HG03378 (cell line): ENCODE measurements at regions not wholly inside any gene's neighbourhood (a gene's known extent, or its start where the extent isn't known, plus 50 kb on each side); places are given as distances from the start of the nearest gene placed in this dataset.

Source experiments
- ATAC-seq: cut with Tn5 transposase; IDR thresholded peaks from one replicate; pipeline ENCODE4 v1.9.1; 2021; ENCODE audit warnings: mild to moderate bottlenecking, moderate library complexity; ENCODE audit not compliant: unreplicated experiment

DNA sequence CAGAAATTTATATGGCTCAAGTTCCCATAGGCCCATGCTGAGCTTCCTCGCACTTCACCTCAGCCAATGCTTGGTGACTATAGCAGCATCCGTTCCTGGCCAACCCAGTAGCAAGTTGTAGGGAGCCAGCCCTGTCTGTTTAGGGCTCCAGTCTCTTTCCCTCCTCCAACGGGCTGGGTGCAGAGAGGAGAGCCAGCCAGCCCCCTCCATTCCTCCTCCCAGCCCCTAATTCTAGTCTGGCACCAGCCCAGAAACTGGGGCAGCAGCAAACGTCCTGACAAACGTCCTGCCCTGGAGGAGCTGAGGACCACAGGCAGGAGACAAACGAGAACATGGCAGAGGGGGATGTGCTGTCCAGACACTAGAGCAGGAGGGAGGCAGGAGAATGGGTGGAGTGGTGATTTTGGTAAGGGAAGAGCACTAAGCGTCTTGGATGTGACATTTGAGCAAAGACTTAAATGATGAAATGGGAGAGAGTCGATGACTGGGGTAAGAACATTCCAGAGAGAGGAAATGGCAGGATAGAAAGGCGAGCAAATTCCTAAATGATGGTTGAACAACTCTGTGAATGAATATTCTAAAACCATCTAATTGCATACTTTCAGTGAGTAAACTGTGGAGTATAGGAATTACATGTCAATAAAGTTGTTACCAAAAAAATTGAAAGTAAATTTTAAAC, 222.5 kb upstream of the DAPK1 start:
- ATAC-seq = no peak

DNA sequence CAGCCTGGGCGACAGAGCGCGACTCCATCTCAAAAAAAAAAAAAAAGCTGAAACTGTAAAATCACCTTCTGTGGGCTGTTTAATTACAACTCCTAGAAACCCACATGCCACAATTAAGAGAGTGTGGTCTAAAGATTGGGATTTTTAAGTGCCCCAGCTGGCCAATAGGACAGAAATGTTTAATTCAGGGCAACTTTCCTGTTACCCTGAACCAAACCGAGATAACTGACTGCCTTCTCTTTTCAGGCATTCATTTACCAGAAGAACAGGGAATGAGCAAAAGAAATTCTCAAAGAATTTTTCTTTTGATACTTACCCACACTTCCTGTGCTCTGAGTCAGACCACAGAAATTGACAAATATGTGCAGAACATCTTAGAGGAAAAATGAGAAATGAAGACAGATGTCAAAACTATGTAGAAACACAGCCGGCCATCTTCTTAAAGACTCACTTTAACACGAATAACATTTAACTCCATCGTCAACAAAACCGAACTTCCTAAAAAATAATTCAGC, 221.3 kb upstream of the DAPK1 start:
- no peak for ATAC-seq

DNA sequence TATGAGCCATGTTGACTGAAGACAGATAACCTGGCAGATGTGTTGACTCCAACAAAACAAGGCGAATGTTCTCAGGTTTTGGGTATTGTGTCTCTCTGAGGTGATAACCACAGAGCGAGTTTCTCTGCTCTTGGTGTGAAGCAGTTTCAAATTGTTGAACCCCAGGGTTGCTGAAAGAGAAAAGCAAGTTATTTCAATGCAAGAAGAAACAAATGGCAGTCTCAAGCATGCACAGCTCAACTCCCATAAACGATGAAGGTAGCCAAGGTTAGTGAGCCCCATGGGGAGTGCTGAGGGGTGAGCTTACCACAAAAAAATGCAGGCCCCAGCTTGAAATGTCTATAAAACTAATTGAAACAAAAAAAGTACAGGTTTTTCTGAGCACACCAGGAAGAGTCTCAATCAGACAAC, 220.8 kb upstream of the DAPK1 start:
- ATAC-seq = no peak

DNA sequence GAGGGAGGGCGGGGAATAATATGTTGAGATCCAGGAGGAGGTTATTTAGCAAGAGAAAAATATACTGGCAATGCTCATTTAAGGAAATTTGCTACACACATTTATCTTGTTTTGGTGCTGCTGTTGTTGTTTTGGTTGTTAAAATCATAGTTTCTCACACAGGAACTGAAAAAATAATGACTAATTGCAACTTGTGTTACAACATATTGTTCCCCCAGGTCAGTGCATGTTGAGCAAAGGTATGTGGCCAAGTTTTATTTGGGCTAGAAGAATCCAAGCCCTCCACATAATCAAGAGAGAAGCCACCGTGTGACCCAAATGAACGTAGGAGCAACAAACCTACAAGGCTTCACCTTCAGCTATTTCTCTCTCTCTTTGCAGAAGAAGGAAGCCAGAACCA, 220.3 kb upstream of the DAPK1 start:
- ATAC-seq = no peak

DNA sequence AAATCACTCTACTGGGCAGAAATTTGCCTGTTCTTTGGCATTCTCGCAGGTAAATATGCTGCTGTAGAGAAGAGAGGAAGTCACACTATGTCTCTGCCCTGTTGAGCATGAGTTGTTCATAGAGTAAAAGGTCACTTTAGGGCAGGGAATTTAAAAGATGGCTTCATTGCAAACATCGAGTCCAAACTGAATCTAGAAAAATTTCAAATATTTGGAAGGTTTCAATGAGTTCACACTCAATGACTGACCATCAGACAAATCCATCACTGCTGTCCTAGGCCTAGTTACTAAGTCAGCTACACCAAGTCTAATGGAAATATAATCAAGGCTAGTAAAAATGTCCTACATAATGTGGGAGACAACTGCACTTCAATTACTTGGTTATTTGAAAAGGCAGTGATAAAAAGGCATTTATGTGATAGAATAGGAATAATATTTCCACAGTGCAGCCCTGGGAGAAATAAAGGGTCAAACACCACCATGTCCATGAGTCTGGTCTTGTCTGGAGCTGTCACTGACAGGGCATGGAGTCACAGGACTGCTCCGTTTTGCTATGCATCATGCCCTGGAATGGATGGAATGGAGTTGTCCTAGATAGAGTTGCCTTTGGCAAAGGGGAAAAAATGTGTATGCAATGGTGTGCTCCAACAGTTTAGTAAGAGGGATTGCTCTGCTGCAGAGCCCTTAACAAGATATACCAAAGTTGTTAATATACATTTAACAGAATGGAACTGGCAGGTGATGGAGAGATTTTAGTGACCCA, 218.5 kb upstream of the DAPK1 start:
- ATAC-seq = no peak

DNA sequence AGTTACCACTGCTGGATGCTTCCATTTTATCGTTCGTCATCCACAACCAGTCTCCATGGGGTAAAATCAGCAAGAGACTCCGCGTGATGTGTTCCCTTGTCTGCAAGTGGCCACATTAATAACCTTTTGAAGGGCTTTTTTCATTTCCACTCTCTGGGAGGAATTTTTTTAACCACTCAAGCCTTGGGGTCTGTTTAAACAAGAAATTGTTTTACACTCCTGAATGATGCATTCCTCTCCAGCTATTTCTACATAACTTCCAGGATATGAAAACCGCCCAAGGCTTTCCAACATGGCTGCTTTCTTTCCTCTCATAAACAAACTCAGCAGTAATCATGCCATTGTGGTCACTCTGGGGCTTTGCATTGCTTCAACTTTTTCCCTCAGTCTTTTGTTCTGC, 217.2 kb upstream of the DAPK1 start:
- no peak for ATAC-seq

DNA sequence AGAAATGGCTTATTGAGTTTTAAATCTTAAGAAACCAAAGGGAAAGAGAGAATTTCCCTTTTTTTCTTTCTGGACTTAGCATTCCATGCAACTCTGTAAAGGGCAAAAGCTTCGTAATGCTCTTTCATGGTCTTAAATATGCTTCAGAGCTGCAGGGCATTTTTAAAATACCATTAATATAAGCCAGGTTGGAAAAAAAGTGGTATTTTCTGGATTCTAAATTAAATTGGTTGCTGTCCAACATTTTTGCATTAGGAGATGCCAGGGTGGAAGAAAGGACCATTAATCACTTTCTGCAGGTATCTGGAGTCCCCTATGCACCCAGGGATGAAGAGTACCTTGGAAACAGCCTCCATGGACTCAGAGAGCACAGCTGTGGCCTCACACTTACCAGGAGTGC, 215.1 kb upstream of the DAPK1 start:
- ATAC-seq = no peak

DNA sequence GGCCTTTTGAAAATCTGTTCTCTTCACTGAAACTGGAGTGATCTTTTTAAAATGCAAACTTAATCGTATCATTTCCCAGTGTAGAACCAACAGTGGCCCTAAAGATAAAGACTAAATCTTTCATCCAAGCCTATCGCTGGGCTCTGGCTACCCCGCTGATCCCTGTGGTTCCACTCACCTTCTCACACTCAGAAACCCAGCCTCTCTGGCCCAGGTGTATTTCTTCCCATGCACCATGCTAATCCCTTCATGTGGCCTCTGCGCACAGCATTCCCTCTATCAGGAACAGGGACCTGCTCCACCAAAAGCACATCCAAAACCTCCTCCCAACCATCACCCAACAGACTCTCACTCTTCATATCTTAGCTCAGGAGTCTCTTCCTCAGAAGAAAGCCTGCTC, 214.1 kb upstream of the DAPK1 start:
- no peak for ATAC-seq

DNA sequence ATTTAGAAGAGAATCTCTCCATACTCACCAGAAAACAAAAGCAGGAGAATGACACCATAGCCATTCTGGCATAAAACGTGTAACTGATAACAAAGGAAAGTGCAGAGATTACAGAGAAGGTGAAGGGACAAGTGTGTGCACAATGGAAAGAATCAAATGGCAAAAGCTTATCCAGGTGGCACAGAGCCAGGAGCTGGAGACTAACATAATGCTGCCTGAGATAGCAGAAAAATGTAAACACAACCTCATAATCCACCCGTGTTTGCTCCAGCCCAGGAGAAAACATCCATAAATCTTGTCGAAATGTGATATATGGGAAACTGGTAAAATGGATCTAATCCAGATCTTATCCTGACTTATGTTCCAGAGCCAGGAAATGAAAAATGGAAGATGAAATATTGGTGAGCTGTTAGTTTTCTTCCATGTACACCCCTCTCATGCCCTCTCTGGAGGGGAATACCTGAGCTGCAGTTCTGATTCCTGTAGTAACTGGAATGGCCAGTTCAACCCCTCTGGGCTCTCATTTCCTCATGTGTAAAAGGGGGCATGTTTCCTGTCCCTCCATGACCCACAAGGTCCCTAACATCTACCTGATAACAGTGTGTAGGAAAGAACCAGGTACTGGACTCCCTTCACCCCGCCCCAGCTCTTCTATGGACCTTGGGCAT, 212.3 kb upstream of the DAPK1 start:
- no peak for ATAC-seq

DNA sequence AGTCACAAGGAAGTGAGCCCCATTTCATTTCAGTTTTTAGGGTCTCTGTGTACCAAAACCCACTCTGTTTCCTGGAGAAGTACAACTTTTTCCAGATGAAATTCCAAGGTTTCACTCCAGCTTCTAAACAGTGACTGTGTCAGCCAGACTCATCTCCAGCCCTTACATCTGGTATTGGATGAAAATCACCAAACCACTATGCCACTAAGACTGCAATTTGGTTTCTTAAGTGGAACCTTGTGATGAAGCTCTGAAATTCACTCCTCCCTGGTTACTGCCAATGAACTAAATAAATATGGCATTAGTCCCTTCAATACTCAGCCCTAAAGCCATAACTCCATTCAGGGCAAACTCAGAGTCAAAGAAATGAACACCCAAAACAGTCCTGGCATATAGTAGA, 211.2 kb upstream of the DAPK1 start:
- no peak for ATAC-seq

DNA sequence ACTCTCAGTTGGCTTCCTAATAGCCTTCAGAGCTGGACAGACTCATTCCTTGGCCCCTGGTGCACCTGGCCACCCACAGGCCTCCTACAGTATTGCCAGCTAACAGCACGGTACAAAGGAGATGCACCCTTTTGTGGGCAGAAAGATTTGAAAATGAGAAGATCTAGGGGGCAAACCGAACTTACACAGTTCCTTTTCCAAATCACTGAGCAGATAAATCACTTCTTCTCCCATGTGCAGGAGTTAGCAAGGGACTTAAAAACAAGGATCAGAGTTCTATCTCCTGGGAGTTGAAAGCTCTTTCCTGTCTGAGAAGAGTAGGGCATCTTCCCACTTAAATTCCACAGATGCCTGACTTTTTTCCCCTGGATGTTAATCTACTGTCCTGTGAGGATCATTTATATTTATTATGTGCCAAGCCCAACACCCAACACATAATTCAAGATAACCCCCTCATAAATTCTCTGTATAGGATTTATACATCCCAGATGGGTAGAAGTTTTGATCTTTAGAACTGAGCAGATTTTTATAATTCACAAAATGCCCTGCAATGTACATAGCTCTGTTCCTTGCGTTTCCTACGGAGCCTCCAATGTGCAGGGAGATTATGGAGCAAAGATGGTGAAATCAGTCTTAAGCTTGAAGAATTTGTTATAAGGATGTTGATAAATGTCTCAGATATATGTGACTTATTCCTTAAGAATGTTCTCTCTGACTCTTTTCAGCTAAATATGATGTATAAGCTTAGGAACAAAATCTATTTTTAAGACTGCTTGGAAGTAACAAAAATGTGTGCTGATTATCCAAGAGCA, 207.2 kb upstream of the DAPK1 start:
- no peak for ATAC-seq

DNA sequence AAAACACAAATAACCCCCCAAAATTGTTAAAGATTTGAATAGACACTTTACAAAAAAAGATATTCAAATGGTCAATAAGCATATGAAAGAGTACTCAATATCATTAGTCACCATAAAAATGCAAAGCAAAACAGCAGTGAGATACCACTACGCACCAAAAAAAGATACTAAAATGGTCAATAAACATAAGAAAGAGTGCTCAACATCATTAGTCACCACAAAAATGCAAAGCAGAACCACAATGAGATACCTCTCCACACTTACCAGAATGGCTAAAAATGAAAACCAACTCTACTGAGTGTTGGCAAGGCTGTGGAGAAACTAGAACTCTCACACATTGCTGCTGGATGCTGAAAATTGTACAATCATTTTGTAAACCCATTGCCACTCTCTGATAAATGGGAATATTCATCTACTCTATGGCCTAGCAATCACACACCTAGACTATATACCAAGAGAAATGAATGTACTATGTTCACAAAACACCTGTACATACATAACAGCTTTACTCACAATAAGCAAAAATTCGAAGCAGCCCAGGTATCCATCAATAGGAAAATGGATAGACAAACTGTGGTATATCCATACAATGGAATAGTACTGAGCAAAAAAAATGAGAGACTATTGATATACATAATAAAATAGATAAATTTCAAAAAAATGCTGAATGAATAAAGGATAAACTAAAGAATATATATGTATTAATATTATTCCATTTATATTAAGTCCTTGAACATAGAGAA, 205.0 kb upstream of the DAPK1 start:
- no peak for ATAC-seq

DNA sequence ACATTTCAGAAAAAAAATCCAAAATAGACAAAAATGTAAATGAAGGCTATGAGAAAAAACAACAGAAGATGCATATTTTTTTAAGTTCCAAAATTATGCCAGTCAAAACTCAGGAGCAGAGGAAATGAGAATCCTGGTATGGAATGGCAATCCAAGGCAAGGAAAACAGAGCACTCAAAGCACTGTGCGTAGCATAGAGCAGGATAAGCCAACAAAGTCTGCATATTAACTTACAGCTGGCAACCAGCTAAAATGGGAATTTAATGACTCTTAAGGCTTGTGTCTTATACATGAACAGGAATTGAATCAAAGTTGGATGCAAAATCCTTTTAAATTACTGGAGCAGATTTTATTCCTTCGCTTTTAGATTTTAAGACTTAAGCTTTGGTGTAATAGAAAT, 203.5 kb upstream of the DAPK1 start:
- no peak for ATAC-seq

DNA sequence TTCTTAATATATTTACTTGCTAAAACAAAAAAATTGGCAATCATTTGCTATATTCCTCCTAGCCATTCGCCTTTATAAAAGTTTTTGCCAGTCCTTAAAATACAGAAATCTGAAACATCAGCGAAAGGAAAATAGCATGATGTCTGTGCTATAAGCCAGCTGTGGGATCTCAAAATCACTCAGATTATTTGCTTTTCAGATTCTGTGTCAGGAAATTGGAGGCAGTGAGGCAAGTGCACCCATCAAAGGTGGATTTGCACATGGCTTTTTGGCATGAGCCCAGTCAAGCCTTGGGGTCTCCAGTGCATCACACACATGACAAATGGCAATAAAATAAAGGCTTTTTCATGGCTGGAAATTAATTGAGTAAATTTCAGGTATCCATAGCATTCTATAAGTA, 196.8 kb upstream of the DAPK1 start:
- ATAC-seq = no peak

DNA sequence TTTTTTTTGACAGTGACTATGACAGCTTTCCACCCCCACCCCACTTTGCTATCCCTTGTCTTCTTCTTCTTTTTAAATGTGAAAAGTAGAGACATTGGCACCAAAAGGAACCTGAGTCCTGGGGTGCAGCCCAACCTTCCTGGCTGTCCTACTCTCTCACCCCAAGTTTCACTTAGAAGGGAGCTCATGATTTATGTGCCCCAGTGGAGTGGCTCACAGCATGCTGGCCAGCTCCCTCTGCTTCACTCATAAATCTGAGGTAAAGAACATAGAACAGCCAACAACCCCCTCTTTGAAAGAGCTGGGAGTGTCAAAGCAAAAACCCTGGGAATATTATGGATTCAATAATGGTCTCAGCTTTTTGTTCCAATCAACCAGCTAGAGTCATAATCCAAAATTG, 196.3 kb upstream of the DAPK1 start:
- no peak for ATAC-seq

DNA sequence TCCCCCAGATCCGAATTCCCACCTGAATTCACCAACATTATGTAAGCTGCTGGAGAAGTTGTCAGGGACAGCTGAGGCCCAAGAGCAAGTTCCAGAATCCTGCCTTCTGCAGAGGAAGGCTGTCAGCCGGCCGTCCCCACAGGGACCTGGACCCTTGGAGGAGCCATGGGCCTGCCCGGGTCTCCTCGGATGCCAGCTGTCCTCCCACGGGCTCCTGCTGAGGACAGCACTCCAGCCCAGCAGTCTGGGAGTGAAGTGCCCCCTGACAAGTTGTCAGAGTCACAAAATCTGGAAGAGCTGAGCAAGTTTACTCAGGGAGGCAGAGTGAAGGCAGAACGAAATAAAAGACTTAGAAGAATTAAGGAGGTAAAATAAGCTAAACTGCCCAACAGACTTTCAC, 192.5 kb upstream of the DAPK1 start:
- ATAC-seq = no peak

DNA sequence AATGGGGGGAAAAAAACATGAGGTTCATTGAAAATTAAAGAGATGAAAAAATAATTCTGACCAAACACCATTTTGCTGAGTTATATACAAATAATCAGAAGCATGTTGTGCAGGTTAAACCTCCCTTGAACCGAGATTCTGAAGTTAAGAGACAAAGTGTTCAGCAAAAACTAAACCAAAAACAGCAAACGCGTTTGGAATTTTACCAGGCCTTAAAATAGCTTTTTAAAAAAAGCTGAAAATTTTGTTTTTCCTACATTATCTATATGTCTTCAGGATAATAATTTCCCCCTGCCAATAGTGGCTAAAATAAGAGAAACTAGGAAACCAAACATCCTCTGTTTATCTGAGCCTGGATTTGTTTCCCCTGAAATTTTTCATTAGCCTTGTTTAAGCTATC, 191.7 kb upstream of the DAPK1 start:
- ATAC-seq = no peak

DNA sequence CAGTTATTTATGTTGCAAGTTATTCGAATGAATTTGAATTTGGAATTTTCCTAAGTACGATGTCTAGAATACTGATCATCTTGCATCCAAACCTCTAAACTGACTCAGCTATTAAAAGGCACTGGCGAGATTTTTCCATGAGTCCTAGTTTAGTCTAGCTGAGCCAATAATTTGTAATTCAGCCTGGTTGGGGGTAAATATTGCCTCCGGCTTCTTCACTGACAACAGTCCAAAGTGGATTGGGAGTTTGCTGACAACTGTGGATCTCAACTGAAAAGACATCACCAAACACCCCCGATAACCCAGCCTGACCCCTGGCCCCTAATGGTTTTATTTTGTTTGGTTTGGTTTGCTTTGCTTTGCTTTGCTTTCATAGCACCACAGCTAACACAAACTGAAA, 189.8 kb upstream of the DAPK1 start:
- no peak for ATAC-seq

DNA sequence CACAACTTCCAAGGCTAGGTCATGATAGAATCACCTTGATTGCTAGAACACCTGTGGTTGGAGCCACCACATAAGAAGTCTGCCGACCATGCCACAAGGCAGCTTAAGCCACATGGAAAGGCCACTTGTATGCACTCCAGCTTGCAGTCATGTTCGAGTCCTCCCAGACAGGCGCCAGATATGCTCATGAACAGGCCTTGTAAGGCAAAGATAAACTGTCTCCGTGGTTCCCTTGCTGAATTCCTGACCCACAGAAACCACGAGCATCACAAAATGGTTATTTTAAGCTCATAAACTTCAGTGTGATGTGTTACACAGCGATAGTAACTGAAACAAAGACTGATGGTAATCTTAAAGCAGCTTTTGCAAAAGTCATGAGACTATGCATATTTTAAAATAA, 188.4 kb upstream of the DAPK1 start:
- no peak for ATAC-seq

DNA sequence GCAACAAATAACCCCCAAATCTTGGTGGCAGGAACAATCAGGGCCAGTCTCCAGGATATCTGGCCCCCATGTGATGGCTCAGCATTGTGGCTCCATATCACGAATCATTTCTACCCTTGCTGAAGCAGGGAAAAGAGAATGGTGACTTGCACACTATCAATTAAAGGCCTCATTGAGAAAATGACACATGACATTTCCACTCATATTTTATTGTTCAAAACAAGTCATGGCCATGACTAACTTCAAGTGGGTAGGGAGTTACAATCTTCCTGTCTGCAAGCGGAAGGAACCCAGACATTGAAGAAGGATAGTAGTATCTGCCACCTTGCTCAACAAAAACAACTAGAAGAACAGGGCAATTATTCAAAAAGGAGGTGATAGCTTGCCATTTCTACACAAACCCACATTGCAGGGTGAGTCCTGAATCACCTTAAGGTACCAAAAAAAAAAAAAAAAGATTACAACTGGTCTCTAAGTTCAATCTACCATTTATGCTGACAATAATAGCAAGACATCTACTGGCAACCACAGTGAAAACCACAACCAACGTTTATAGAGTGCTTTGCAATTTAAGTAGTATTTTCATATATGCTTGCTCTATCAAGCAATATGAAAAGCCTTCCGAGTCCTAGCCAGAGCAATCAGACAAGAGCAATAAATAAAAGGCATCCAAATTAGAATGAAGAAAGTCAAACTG, 186.7 kb upstream of the DAPK1 start:
- ATAC-seq = no peak
